HL-60 (cell line): ENCODE measurements at regions not wholly inside any gene's neighbourhood (a gene's known extent, or its start where the extent isn't known, plus 50 kb on each side); places are given as distances from the start of the nearest gene placed in this dataset.
A peak's percentile ranks its signal among the peaks of the same experiment; 100 is the strongest.
"Not testable (repeated sequence)": the region's sequence is repeated elsewhere in the genome, so short reads cannot be mapped to it uniquely, and the experiment has no call there.

ENCODE experiments used
- DNase-seq, 2 experiments: peaks; one replicate each; pipeline ENCODE4 v3.0.0-alpha.2; 2010 to 2020; ENCODE audit warnings: low read depth in 1 of 2, low spot score in 1 of 2
- H3K27ac ChIP-seq: fragments of 250-450 bp; sonication (Bioruptor Pico); replicated peaks from 2 replicates; pipeline ENCODE4 v1.5.1; 2020; ENCODE audit warnings: mild to moderate bottlenecking, moderate library complexity
- H3K27me3 ChIP-seq: fragments of 250-450 bp; sonication (Bioruptor Pico); 2 replicates; pipeline ENCODE4 v1.5.1; 2021; ENCODE audit warnings: mild to moderate bottlenecking, moderate library complexity; ENCODE audit not compliant: insufficient read depth, poor library complexity, severe bottlenecking
- H3K4me3 ChIP-seq: replicated peaks from 2 replicates; pipeline ENCODE4 v1.5.1; 2011; ENCODE audit warnings: mild to moderate bottlenecking, control low read depth, low read length; ENCODE audit not compliant: insufficient read depth
- CTCF ChIP-seq: IDR thresholded peaks from one replicate; pipeline ENCODE4 v1.5.1; 2011; ENCODE audit warnings: low read length, control low read depth, inconsistent platforms; ENCODE audit not compliant: insufficient read depth
- GABPA ChIP-seq: IDR thresholded peaks from 2 replicates; pipeline ENCODE4 v1.6.1; 2012; ENCODE audit warnings: low read depth
- POLR2AphosphoS5 ChIP-seq: IDR thresholded peaks from 2 replicates; pipeline ENCODE4 v1.6.1; 2012; ENCODE audit warnings: low read depth
- REST ChIP-seq: IDR thresholded peaks from 2 replicates; pipeline ENCODE4 v1.6.1; 2012; ENCODE audit warnings: low read depth; ENCODE audit not compliant: insufficient replicate concordance
- SPI1 ChIP-seq: IDR thresholded peaks from 2 replicates; pipeline ENCODE4 v1.6.1; 2012; ENCODE audit warnings: low read depth, mild to moderate bottlenecking, borderline replicate concordance

GRCh38 chr10:31242902-31243301 lies 76.1 kb upstream of the ZEB1 start:
- Histone ChIP-seq H3K27ac (no peak overlapping the region), H3K4me3 (no peak overlapping the region), H3K27me3 (no peaks in the 10 kb centered on the region)
- TF ChIP-seq GABPA = no peak
- no peak for TF ChIP-seq POLR2AphosphoS5
- TF ChIP-seq SPI1 = no peak; the same call in 1 of the 2 replicates
- no peak for TF ChIP-seq CTCF
- no peak for TF ChIP-seq REST
- DNase-seq = peak; percentile 8 to 14

- H3K27me3 ChIP-seq, H3K4me3 ChIP-seq, H3K27ac ChIP-seq, DNase-seq: not testable (repeated sequence)
Observed at GRCh38 chr10:31251118-31251517, 67.9 kb upstream of the ZEB1 start.

GRCh38 chr10:31253237-31253636 lies 65.8 kb upstream of the ZEB1 start:
- TF ChIP-seq GABPA = no peak
- no peak for TF ChIP-seq REST
- TF ChIP-seq POLR2AphosphoS5 = no peak
- TF ChIP-seq SPI1 = no peak
- TF ChIP-seq CTCF = no peak
- Histone ChIP-seq H3K4me3 (no peak overlapping the region), H3K27me3 (no peaks in the 10 kb centered on the region), H3K27ac (no peak overlapping the region)
- DNase-seq = no peak

- Histone ChIP-seq H3K27ac (no peak overlapping the region), H3K27me3 (no peaks in the 10 kb centered on the region), H3K4me3 (no peak overlapping the region)
- no peak for DNase-seq
- TF ChIP-seq REST (no peak), GABPA (no peak), SPI1 (no peak), CTCF (no peak), POLR2AphosphoS5 (no peak)
Observed at GRCh38 chr10:31261511-31262311, 57.3 kb upstream of the ZEB1 start.
